ENCODE measurements at regions not wholly inside any gene's neighbourhood (a gene's known extent, or its start where the extent isn't known, plus 50 kb on each side); places are given as distances from the start of the nearest gene placed in this dataset.
"Not testable (repeated sequence)": the region's sequence is repeated elsewhere in the genome, so short reads cannot be mapped to it uniquely, and the experiment has no call there.

GRCh38 chr14:106618471-106618951, 1092.1 kb downstream of the TMEM121 start:
- intact Hi-C loops (cut with DNase I); H3K27ac ChIP-seq: not testable (repeated sequence)

GRCh38 chr14:106619606-106620005, 1093.2 kb downstream of the TMEM121 start:
- Histone ChIP-seq H3K27ac (no peak overlapping the region), H3K36me3 (no peaks in the 10 kb centered on the region), H3K4me3 (no peak overlapping the region), H3K27me3 (no peaks in the 10 kb centered on the region), H3K9me3 (no peaks in the 10 kb centered on the region), H3K4me1 (no peaks in the 10 kb centered on the region)
- intact Hi-C loops (cut with DNase I), result no loop called here
- no peak for DNase-seq (ENCODE audit: low spot score in 2 of 2)
- TF ChIP-seq CTCF (IDR thresholded peaks at IDR 0.05), result no peak

More at GRCh38 chr14:106618471-106618951, 1092.1 kb downstream of the TMEM121 start:
- not testable (repeated sequence) for H3K4me3 ChIP-seq, H3K27me3 ChIP-seq, H3K36me3 ChIP-seq, H3K9me3 ChIP-seq, H3K4me1 ChIP-seq
- DNase-seq (ENCODE audit: low spot score in 2 of 2), result peak in 1 of 2 donors; percentile 69
- peak in 2 of 3 experiments; percentile 15 to 24 for TF ChIP-seq CTCF (IDR thresholded peaks at IDR 0.05)

- Histone ChIP-seq H3K27ac (no peak overlapping the region), H3K27me3 (no peaks in the 10 kb centered on the region), H3K9me3 (no peaks in the 10 kb centered on the region), H3K4me1 (no peaks in the 10 kb centered on the region), H3K36me3 (no peaks in the 10 kb centered on the region), H3K4me3 (no peak overlapping the region)
- TF ChIP-seq CTCF (IDR thresholded peaks at IDR 0.05), result no peak
- intact Hi-C loops (cut with DNase I), result no loop called here
- DNase-seq (ENCODE audit: low spot score in 2 of 2), result no peak
These were observed 1094.0 kb downstream of the TMEM121 start for GRCh38 chr14:106620368-106620767.

DNA sequence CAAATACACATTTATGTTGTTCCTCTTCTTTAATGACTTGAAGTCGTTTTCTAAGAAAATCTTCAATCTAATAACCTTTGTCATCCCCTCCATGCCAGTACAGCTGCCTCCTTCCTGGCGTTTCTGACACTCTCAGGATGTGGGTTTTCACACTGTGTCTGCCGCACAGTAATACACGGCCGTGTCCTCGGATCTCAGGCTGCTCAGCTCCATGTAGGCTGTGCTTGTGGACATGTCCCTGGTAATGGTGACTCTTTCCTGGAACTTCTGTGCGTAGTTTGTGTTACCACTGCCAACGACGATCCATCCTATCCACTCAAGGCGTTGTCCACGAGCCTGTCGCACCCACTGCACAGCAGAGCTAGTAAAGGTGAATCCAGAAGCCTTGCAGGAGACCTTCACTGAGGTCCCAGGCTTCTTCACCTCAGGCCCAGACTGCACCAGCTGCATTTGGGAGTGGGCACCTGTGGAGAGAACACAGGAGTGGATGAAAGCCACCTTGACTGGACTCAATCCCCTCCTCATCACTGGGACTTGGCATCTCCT, 1095.9 kb downstream of the TMEM121 start:
- no peak overlapping the region for H3K4me3 ChIP-seq
- H3K27me3 ChIP-seq, result no peaks in the 10 kb centered on the region
- no peak for DNase-seq (ENCODE audit: low spot score in 2 of 2)
- no peaks in the 10 kb centered on the region for H3K4me1 ChIP-seq
- no peaks in the 10 kb centered on the region for H3K9me3 ChIP-seq
- H3K27ac ChIP-seq, result no peak overlapping the region
- H3K36me3 ChIP-seq, result no peaks in the 10 kb centered on the region
- intact Hi-C loops (cut with DNase I), result no loop called here
- no peak for TF ChIP-seq CTCF (IDR thresholded peaks at IDR 0.05)

- Histone ChIP-seq H3K9me3 (no peaks in the 10 kb centered on the region), H3K4me1 (no peaks in the 10 kb centered on the region), H3K27ac (no peak overlapping the region), H3K36me3 (no peaks in the 10 kb centered on the region), H3K27me3 (no peaks in the 10 kb centered on the region), H3K4me3 (no peak overlapping the region)
- DNase-seq (ENCODE audit: low spot score in 2 of 2), result no peak
- TF ChIP-seq CTCF (IDR thresholded peaks at IDR 0.05), result no peak
- intact Hi-C loops (cut with DNase I), result no loop called here
These were observed 1098.8 kb downstream of the TMEM121 start for GRCh38 chr14:106625186-106625585.

DNA sequence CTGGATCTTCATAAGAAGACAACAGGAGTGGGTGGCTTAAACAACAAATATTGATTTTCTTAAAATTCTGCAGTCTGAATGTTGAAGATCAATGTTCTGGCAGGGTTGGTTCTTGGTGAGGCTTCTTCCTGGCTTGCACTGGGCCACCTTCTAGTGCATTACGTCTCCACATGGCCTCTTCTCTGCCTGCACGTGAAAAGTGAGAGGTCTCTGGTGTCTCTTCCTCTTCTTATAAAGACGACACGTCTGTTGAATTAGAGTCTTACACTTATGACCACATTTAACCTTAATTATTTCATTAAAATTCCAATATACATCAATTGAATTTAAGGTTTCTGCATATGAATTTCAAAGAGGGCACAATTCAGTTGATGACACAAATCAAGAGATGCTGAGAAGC, 1100.1 kb downstream of the TMEM121 start:
- H3K4me1 ChIP-seq; intact Hi-C loops (cut with DNase I); H3K4me3 ChIP-seq: not testable (repeated sequence)

More for the DNA sequence above, 1100.1 kb downstream of the TMEM121 start:
- not testable (repeated sequence) for DNase-seq (ENCODE audit: low spot score in 2 of 2); H3K36me3 ChIP-seq; H3K27me3 ChIP-seq; H3K27ac ChIP-seq; H3K9me3 ChIP-seq

Data from ascending aorta (tissue), 2 donors.